ENCODE measurements at regions not wholly inside any gene's neighbourhood (a gene's known extent, or its start where the extent isn't known, plus 50 kb on each side); places are given as distances from the start of the nearest gene placed in this dataset.
"Not testable (repeated sequence)": the region's sequence is repeated elsewhere in the genome, so short reads cannot be mapped to it uniquely, and the experiment has no call there.

GRCh38 chr7:122248472-122248871 is 56.1 kb downstream of the FEZF1 start:
- no peak for TF ChIP-seq POLR2A (IDR thresholded peaks at IDR 0.05)
- TF ChIP-seq, protein P1, sequence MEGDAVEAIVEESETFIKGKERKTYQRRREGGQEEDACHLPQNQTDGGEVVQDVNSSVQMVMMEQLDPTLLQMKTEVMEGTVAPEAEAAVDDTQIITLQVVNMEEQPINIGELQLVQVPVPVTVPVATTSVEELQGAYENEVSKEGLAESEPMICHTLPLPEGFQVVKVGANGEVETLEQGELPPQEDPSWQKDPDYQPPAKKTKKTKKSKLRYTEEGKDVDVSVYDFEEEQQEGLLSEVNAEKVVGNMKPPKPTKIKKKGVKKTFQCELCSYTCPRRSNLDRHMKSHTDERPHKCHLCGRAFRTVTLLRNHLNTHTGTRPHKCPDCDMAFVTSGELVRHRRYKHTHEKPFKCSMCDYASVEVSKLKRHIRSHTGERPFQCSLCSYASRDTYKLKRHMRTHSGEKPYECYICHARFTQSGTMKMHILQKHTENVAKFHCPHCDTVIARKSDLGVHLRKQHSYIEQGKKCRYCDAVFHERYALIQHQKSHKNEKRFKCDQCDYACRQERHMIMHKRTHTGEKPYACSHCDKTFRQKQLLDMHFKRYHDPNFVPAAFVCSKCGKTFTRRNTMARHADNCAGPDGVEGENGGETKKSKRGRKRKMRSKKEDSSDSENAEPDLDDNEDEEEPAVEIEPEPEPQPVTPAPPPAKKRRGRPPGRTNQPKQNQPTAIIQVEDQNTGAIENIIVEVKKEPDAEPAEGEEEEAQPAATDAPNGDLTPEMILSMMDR (IDR thresholded peaks at IDR 0.05): no peak
- no peak for DNase-seq
- Histone ChIP-seq H3K27ac (no peak overlapping the region), H3K27me3 (no peaks in the 10 kb centered on the region), H3K9me3 (no peaks in the 10 kb centered on the region), H3K4me1 (no peaks in the 10 kb centered on the region), H3K36me3 (no peaks in the 10 kb centered on the region), H3K4me3 (no peak overlapping the region)

DNA sequence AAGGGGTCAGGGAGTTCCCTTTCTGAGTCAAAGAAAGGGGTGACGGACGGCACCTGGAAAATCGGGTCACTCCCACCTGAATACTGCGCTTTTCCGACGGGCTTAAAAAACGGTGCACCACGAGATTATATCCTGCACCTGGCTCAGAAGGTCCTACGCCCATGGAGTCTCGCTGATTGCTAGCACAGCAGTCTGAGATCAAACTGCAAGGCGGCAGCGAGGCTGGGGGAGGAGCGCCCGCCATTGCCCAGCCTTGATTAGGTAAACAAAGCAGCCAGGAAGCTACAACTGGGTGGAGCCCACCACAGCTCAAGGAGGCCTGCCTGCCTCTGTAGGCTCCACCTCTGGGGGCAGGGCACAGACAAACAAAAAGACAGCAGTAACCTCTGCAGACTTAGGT is 65.8 kb downstream of the FEZF1 start:
- not testable (repeated sequence) for H3K9me3 ChIP-seq, H3K4me3 ChIP-seq, H3K36me3 ChIP-seq, H3K27me3 ChIP-seq, H3K27ac ChIP-seq, H3K4me1 ChIP-seq, DNase-seq

- not testable (repeated sequence) for H3K36me3 ChIP-seq, H3K27me3 ChIP-seq, H3K9me3 ChIP-seq, H3K4me3 ChIP-seq, H3K27ac ChIP-seq, H3K4me1 ChIP-seq, DNase-seq
These were observed 66.3 kb downstream of the FEZF1 start for GRCh38 chr7:122238297-122238696.

DNA sequence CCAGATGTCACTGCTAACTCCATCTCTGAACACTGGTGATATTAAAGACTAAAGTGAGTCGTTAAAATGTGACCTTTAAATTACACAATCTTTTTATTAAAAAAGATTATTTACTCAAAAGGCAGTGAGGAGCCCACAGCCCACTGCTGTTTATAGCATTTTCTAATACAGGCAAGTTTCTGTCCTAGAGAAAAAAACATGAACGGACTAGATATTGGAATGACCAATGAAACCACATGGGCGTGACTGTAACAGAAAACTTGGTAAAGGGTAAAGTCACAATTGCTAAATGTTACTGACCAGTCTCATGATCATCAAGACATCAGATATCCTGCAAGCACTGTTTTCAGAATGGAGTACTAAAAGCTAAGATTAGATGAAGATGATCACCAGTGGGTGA is 78.7 kb downstream of the FEZF1 start:
- H3K27ac ChIP-seq: no peak overlapping the region
- no peaks in the 10 kb centered on the region for H3K27me3 ChIP-seq
- H3K36me3 ChIP-seq: no peaks in the 10 kb centered on the region
- no peak overlapping the region for H3K4me3 ChIP-seq
- no peaks in the 10 kb centered on the region for H3K4me1 ChIP-seq
- H3K9me3 ChIP-seq: no peaks in the 10 kb centered on the region
- TF ChIP-seq, protein P1 (IDR thresholded peaks at IDR 0.05): no peak
- no peak for TF ChIP-seq POLR2A (IDR thresholded peaks at IDR 0.05)
- no peak for DNase-seq

DNA sequence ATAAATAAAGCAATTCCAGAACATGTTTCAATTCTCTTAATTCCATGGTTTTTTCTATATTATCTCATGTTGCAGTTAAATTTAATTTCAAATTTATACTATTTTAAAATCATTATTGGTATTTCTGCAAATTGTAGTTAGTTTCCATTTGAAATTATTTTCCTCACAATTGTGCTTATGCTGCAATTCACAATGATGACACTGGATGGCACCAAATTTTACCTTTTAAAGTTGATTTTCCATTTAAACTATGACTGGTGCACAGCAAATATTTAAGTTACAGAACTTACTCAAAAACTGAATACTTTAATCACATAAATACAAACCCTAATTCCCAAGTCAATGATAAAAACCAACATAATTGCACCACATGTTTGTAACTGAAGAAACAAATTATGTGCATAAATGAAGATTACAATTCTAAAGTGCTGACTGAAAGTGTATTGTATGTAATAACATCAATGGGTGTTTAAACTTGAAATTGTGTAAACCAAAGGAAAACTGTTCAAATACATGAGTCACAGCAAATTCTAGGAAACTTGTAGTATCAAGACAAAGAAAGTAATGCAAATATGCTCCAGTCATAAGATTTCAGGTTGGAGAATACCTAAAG is 75.3 kb upstream of the AASS start:
- TF ChIP-seq, protein P1 (IDR thresholded peaks at IDR 0.05): peak in 4 of 6 experiments; percentile 39 to 69 (median 62)
- TF ChIP-seq POLR2A (IDR thresholded peaks at IDR 0.05): no peak
- DNase-seq: no peak
- no peaks in the 10 kb centered on the region for H3K36me3 ChIP-seq
- no peak overlapping the region for H3K4me3 ChIP-seq
- no peaks in the 10 kb centered on the region for H3K4me1 ChIP-seq
- H3K27me3 ChIP-seq: no peaks in the 10 kb centered on the region
- no peaks in the 10 kb centered on the region for H3K9me3 ChIP-seq
- H3K27ac ChIP-seq: no peak overlapping the region

DNA sequence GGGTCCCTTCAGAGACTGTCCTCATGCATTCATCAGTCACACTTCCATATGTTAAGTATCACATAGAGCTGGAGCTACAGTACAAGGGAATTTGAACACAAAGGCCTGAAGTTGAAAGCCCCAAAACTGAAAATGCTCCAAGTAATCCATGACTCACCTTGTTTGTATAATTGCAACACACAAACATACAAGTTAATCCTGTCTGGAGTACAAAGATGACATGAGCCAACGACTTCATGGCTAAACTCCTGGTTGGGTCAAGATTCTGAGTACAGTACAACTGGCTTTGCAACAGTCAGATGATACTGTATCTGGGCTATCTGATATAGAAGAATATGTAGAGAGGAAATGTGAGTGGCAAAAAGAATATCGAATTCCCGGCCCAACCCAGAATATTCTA is 73.1 kb upstream of the AASS start:
- Histone ChIP-seq H3K36me3 (no peaks in the 10 kb centered on the region), H3K27ac (no peak overlapping the region), H3K4me3 (no peak overlapping the region), H3K9me3 (no peaks in the 10 kb centered on the region), H3K27me3 (no peaks in the 10 kb centered on the region), H3K4me1 (no peaks in the 10 kb centered on the region)
- TF ChIP-seq POLR2A (IDR thresholded peaks at IDR 0.05): no peak
- TF ChIP-seq, protein P1 (IDR thresholded peaks at IDR 0.05): no peak
- DNase-seq: no peak

- Histone ChIP-seq H3K27me3 (no peaks in the 10 kb centered on the region), H3K9me3 (no peaks in the 10 kb centered on the region), H3K4me3 (no peak overlapping the region), H3K27ac (no peak overlapping the region), H3K4me1 (no peaks in the 10 kb centered on the region), H3K36me3 (no peaks in the 10 kb centered on the region)
- no peak for DNase-seq
- no peak for TF ChIP-seq POLR2A (IDR thresholded peaks at IDR 0.05)
- TF ChIP-seq, protein P1 (IDR thresholded peaks at IDR 0.05): no peak
These were observed 68.7 kb upstream of the AASS start for GRCh38 chr7:122212754-122213153.

Measured in Peyer's patch (tissue), 4 donors.